HEK293T (cell line): ENCODE measurements at regions not wholly inside any gene's neighbourhood (a gene's known extent, or its start where the extent isn't known, plus 50 kb on each side); places are given as distances from the start of the nearest gene placed in this dataset.

Source experiments
- BHLHE40 ChIP-seq: fragments of 450-650 bp; IDR thresholded peaks from 2 replicates; pipeline ENCODE4 v1.6.1; 2016; ENCODE audit warnings: mild to moderate bottlenecking, moderate library complexity, borderline replicate concordance
- FOXA1 ChIP-seq: fragments of 450-650 bp; IDR thresholded peaks from 2 replicates; pipeline ENCODE4 v1.6.1; 2016; ENCODE audit warnings: mild to moderate bottlenecking
- FOXM1 ChIP-seq: fragments of 450-650 bp; IDR thresholded peaks from 2 replicates; pipeline ENCODE4 v1.6.1; 2017; ENCODE audit warnings: mild to moderate bottlenecking, borderline replicate concordance
- LEF1 ChIP-seq: fragments of 450-650 bp; IDR thresholded peaks from 2 replicates; pipeline ENCODE4 v1.6.1; 2017; ENCODE audit warnings: mild to moderate bottlenecking, borderline replicate concordance

DNA sequence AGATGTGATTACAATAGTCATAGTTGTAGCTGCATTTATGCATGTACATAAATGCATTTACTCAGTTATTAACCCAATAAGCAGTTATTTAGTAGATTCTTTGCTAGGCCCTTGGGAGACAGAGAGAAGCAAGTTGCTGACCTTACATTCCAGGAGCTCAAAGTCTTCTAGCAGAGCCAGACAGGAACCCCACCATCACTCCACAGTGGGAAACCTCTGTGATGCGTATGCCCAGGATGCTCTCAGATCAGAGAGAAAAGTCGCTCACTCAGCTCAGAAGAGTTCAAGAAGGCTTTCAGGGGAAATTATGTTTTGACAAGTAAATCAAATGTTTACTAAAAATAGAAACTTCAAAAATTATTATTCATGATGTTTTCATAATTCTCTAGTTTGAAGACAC is 146.3 kb upstream of the EXOC2 start:
- TF ChIP-seq FOXA1, result no peak
- no peak for TF ChIP-seq FOXM1
- TF ChIP-seq LEF1, result no peak
- no peak for TF ChIP-seq BHLHE40
